Spleen (tissue), 7 donors: ENCODE measurements at regions not wholly inside any gene's neighbourhood (a gene's known extent, or its start where the extent isn't known, plus 50 kb on each side); places are given as distances from the start of the nearest gene placed in this dataset.
"Not testable (repeated sequence)": the region's sequence is repeated elsewhere in the genome, so short reads cannot be mapped to it uniquely, and the experiment has no call there.

Experiments
- POLR2A ChIP-seq, 3 donors: fragments of 450-650 bp; IDR thresholded peaks; one replicate each; pipeline ENCODE4 v1.5.1; 2017; ENCODE audit warnings: antibody characterized with exemption in 3 of 3, mild to moderate bottlenecking in 1 of 3
- POLR2AphosphoS5 ChIP-seq, 3 donors: sonication (generic); formaldehyde crosslinking; IDR thresholded peaks; one replicate each; pipeline ENCODE4 v1.5.1; 2017; ENCODE audit warnings: antibody characterized with exemption in 3 of 3
- TF ChIP-seq, protein P1 (sequence below), 11 experiments: fragments of 200-600 bp in 7 of 11; fragments of 450-650 bp in 4 of 11; sonication (generic) in 4 of 11; IDR thresholded peaks in 8 of 11; conservative IDR thresholded peaks in 3 of 11; 1 replicate in 7 of 11; 2 replicates in 4 of 11; pipeline versions ENCODE4 v1.4.0 to v1.8.0; 2016 to 2021; ENCODE audit warnings: antibody characterized with exemption in 11 of 11, inconsistent platforms in 4 of 11, mild to moderate bottlenecking in 1 of 11
- donor health status: DM: no; HTN: no; CAD: no; lungs with moderate emphysema.
- donor health status: DM: no; HTN: no; CAD: no.
- donor health status: DM: no; HTN: no; CAD: no.

DNA sequence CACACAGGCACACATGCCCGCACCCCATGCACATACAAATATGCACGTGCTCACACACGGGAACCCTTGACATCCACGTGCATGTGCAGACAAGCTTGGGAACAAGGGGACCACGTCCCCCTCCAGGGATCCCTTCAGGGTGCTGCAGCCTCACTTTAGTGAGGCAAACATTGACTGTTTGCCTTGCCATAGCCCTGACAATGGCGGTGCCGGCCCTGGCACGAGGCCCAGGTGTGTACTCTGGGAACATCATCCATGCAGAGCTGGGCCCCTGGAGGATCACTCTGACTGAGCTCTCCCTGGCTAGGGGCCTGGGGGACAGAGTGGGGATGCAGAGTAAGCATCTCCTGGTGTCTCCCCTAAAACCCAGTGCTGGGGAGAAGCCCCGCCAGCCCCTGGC, 550.5 kb downstream of the FAM72C start:
- TF ChIP-seq, protein P1, sequence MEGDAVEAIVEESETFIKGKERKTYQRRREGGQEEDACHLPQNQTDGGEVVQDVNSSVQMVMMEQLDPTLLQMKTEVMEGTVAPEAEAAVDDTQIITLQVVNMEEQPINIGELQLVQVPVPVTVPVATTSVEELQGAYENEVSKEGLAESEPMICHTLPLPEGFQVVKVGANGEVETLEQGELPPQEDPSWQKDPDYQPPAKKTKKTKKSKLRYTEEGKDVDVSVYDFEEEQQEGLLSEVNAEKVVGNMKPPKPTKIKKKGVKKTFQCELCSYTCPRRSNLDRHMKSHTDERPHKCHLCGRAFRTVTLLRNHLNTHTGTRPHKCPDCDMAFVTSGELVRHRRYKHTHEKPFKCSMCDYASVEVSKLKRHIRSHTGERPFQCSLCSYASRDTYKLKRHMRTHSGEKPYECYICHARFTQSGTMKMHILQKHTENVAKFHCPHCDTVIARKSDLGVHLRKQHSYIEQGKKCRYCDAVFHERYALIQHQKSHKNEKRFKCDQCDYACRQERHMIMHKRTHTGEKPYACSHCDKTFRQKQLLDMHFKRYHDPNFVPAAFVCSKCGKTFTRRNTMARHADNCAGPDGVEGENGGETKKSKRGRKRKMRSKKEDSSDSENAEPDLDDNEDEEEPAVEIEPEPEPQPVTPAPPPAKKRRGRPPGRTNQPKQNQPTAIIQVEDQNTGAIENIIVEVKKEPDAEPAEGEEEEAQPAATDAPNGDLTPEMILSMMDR (IDR thresholded peaks at IDR 0.05 in 8 of 11, conservative IDR thresholded peaks at IDR 0.05 in 3 of 11): not testable (repeated sequence)
- TF ChIP-seq POLR2A, POLR2AphosphoS5 (IDR thresholded peaks at IDR 0.05): not testable (repeated sequence)
